ENCODE measurements at regions not wholly inside any gene's neighbourhood (a gene's known extent, or its start where the extent isn't known, plus 50 kb on each side); places are given as distances from the start of the nearest gene placed in this dataset.

DNA sequence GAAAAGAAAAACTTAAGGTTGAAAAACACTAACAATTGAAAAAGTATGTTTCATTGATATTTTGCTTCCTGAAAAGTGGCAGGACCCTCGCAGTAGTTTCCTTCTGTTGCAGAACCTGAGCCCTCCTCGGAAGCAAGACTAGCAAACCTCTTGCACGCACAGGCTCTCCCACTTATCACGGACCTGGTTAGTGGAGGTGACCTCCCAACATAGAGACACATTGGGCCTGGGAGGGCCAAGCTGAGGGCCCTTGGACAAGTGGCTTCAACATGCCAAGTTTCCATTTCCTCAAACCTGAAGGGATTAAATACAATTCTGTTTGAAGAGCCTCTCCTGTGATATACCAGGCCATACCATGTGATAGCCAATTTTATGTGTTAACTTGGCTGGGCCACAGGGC lies 133.4 kb upstream of the AGAP1 start:
- no peak overlapping the region for H2BK120ac ChIP-seq (ENCODE audit: insufficient read depth, low read length, poor library complexity)
- no peak overlapping the region for H3K23ac ChIP-seq (ENCODE audit: low read length)
- H3K79me1 ChIP-seq (ENCODE audit: low read length): no peaks in the 10 kb centered on the region
- no peak overlapping the region for H4K91ac ChIP-seq (ENCODE audit: low read depth, low read length)
- H3K79me2 ChIP-seq (ENCODE audit: control insufficient read depth, insufficient read depth, low read length, poor library complexity): no peaks in the 10 kb centered on the region
- DNase-seq: no peak
- H4K12ac ChIP-seq (ENCODE audit: low read depth, low read length): no peak overlapping the region
- H3K4me1 ChIP-seq (ENCODE audit: control insufficient read depth in 1 of 2, insufficient read depth in 2 of 2, low read length in 2 of 2): no peaks in the 10 kb centered on the region
- H2BK12ac ChIP-seq (ENCODE audit: low read length): no peak overlapping the region
- no peak overlapping the region for H3K14ac ChIP-seq (ENCODE audit: low read length)
- H3K27me3 ChIP-seq (ENCODE audit: insufficient read depth, low read length): no peaks in the 10 kb centered on the region
- H2BK5ac ChIP-seq (ENCODE audit: low read depth, low read length, poor library complexity): no peak overlapping the region
- no peak overlapping the region for H3K4me3 ChIP-seq (ENCODE audit: low read depth, low read length)
- no peak overlapping the region for H3K4ac ChIP-seq (ENCODE audit: low read depth, low read length)
- no peak overlapping the region for H3K27ac ChIP-seq (ENCODE audit: low read depth, low read length)
- H3K18ac ChIP-seq (ENCODE audit: low read length): no peak overlapping the region
- H3K4me2 ChIP-seq (ENCODE audit: low read length): no peak overlapping the region
- no peak overlapping the region for H2AFZ ChIP-seq (ENCODE audit: insufficient read depth, low read length, poor library complexity)
- H4K8ac ChIP-seq (ENCODE audit: low read depth, low read length): no peak overlapping the region
- WGBS (ENCODE audit: extremely low coverage, insufficient coverage, insufficient read length): no CpG with 5 or more reads among the region's 4 CpGs
- H3K9ac ChIP-seq (ENCODE audit: low read length): no peak overlapping the region
- H2AK5ac ChIP-seq (ENCODE audit: low read length): no peak overlapping the region
- peaks cover 2% of the 10 kb centered on the region for H3K9me3 ChIP-seq (ENCODE audit: insufficient read depth, low read depth, low read length)
- no peaks in the 10 kb centered on the region for H3K36me3 ChIP-seq (ENCODE audit: control insufficient read depth in 1 of 2, insufficient read depth in 2 of 2, low read length in 2 of 2)

DNA sequence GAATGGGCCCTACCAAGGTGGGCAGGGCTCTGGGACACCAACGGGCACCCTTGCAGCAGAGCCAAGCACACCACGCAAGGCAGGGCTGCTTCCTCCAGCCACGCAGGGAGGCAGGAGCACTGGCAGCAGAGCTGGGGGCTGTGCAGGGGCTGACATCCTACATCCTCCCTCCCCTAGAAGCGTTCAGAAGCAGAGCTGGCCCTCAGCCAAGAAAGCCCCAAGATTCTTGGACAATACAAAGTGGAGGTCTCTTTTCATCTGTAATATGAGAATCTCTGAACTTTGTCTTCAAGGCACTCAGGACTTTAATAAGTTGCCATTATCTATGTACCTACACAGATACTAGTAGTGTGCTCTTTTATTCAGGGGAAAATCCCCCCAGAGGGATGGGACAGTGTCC lies 128.1 kb upstream of the AGAP1 start:
- H2AFZ ChIP-seq (ENCODE audit: insufficient read depth, low read length, poor library complexity): no peak overlapping the region
- H3K79me2 ChIP-seq (ENCODE audit: control insufficient read depth, insufficient read depth, low read length, poor library complexity): no peaks in the 10 kb centered on the region
- H4K8ac ChIP-seq (ENCODE audit: low read depth, low read length): no peak overlapping the region
- no CpG with 5 or more reads among the region's 4 CpGs for WGBS (ENCODE audit: extremely low coverage, insufficient coverage, insufficient read length)
- no peak overlapping the region for H2BK5ac ChIP-seq (ENCODE audit: low read depth, low read length, poor library complexity)
- H4K12ac ChIP-seq (ENCODE audit: low read depth, low read length): no peak overlapping the region
- no peak overlapping the region for H2AK5ac ChIP-seq (ENCODE audit: low read length)
- no peaks in the 10 kb centered on the region for H3K79me1 ChIP-seq (ENCODE audit: low read length)
- no peak overlapping the region for H2BK12ac ChIP-seq (ENCODE audit: low read length)
- H3K27ac ChIP-seq (ENCODE audit: low read depth, low read length): no peak overlapping the region
- H3K9me3 ChIP-seq (ENCODE audit: insufficient read depth, low read depth, low read length): peaks cover 1% of the 10 kb centered on the region
- no peaks in the 10 kb centered on the region for H3K36me3 ChIP-seq (ENCODE audit: control insufficient read depth in 1 of 2, insufficient read depth in 2 of 2, low read length in 2 of 2)
- DNase-seq: no peak
- no peak overlapping the region for H3K18ac ChIP-seq (ENCODE audit: low read length)
- no peak overlapping the region for H3K4me2 ChIP-seq (ENCODE audit: low read length)
- H3K23ac ChIP-seq (ENCODE audit: low read length): no peak overlapping the region
- no peak overlapping the region for H3K4me3 ChIP-seq (ENCODE audit: low read depth, low read length)
- no peak overlapping the region for H2BK120ac ChIP-seq (ENCODE audit: insufficient read depth, low read length, poor library complexity)
- no peak overlapping the region for H3K4ac ChIP-seq (ENCODE audit: low read depth, low read length)
- H3K9ac ChIP-seq (ENCODE audit: low read length): no peak overlapping the region
- H4K91ac ChIP-seq (ENCODE audit: low read depth, low read length): no peak overlapping the region
- H3K27me3 ChIP-seq (ENCODE audit: insufficient read depth, low read length): no peaks in the 10 kb centered on the region
- no peak overlapping the region for H3K14ac ChIP-seq (ENCODE audit: low read length)
- H3K4me1 ChIP-seq (ENCODE audit: control insufficient read depth in 1 of 2, insufficient read depth in 2 of 2, low read length in 2 of 2): no peaks in the 10 kb centered on the region

GRCh38 chr2:235366390-235366789 lies 127.5 kb upstream of the AGAP1 start:
- H3K23ac ChIP-seq (ENCODE audit: low read length): no peak overlapping the region
- no peak overlapping the region for H2AK5ac ChIP-seq (ENCODE audit: low read length)
- H2AFZ ChIP-seq (ENCODE audit: insufficient read depth, low read length, poor library complexity): no peak overlapping the region
- H3K4me1 ChIP-seq (ENCODE audit: control insufficient read depth in 1 of 2, insufficient read depth in 2 of 2, low read length in 2 of 2): no peaks in the 10 kb centered on the region
- no peak overlapping the region for H4K91ac ChIP-seq (ENCODE audit: low read depth, low read length)
- no peak for DNase-seq
- H2BK5ac ChIP-seq (ENCODE audit: low read depth, low read length, poor library complexity): no peak overlapping the region
- no peak overlapping the region for H4K12ac ChIP-seq (ENCODE audit: low read depth, low read length)
- no peak overlapping the region for H3K4me2 ChIP-seq (ENCODE audit: low read length)
- H3K9me3 ChIP-seq (ENCODE audit: insufficient read depth, low read depth, low read length): peaks cover 1% of the 10 kb centered on the region
- no peak overlapping the region for H4K8ac ChIP-seq (ENCODE audit: low read depth, low read length)
- H2BK120ac ChIP-seq (ENCODE audit: insufficient read depth, low read length, poor library complexity): no peak overlapping the region
- no peak overlapping the region for H3K4me3 ChIP-seq (ENCODE audit: low read depth, low read length)
- H3K79me1 ChIP-seq (ENCODE audit: low read length): no peaks in the 10 kb centered on the region
- no peak overlapping the region for H3K14ac ChIP-seq (ENCODE audit: low read length)
- no peaks in the 10 kb centered on the region for H3K27me3 ChIP-seq (ENCODE audit: insufficient read depth, low read length)
- no peak overlapping the region for H3K9ac ChIP-seq (ENCODE audit: low read length)
- H3K36me3 ChIP-seq (ENCODE audit: control insufficient read depth in 1 of 2, insufficient read depth in 2 of 2, low read length in 2 of 2): no peaks in the 10 kb centered on the region
- no CpG with 5 or more reads among the region's 6 CpGs for WGBS (ENCODE audit: extremely low coverage, insufficient coverage, insufficient read length)
- no peak overlapping the region for H3K27ac ChIP-seq (ENCODE audit: low read depth, low read length)
- H2BK12ac ChIP-seq (ENCODE audit: low read length): no peak overlapping the region
- H3K18ac ChIP-seq (ENCODE audit: low read length): no peak overlapping the region
- no peaks in the 10 kb centered on the region for H3K79me2 ChIP-seq (ENCODE audit: control insufficient read depth, insufficient read depth, low read length, poor library complexity)
- no peak overlapping the region for H3K4ac ChIP-seq (ENCODE audit: low read depth, low read length)

DNA sequence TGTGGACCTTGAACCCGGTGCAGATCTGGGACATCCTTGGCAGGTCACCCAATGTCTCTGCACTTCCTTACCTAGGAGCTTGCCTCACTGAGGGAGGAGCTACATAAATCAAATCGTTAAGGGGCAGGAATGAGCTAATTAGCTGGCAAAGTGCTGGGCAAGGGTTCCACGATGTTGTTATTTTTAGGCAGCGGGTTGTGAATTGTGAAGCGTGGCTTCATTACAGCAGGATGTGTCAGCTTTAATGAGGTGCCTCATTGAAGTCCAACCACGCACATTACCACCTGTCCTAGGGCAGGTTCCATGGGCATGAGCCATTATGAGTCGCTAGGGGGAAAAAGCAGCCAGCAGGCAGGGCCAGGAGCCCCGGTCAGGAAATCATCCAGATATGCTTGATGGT lies 127.0 kb upstream of the AGAP1 start:
- H4K8ac ChIP-seq (ENCODE audit: low read depth, low read length): no peak overlapping the region
- no peak overlapping the region for H4K91ac ChIP-seq (ENCODE audit: low read depth, low read length)
- no peak for DNase-seq
- H3K9me3 ChIP-seq (ENCODE audit: insufficient read depth, low read depth, low read length): peaks cover 1% of the 10 kb centered on the region
- H3K4me3 ChIP-seq (ENCODE audit: low read depth, low read length): no peak overlapping the region
- no peak overlapping the region for H2AK5ac ChIP-seq (ENCODE audit: low read length)
- no peak overlapping the region for H3K14ac ChIP-seq (ENCODE audit: low read length)
- H4K12ac ChIP-seq (ENCODE audit: low read depth, low read length): no peak overlapping the region
- no CpG with 5 or more reads among the region's 8 CpGs for WGBS (ENCODE audit: extremely low coverage, insufficient coverage, insufficient read length)
- H3K9ac ChIP-seq (ENCODE audit: low read length): no peak overlapping the region
- H3K27ac ChIP-seq (ENCODE audit: low read depth, low read length): no peak overlapping the region
- no peak overlapping the region for H3K18ac ChIP-seq (ENCODE audit: low read length)
- H3K36me3 ChIP-seq (ENCODE audit: control insufficient read depth in 1 of 2, insufficient read depth in 2 of 2, low read length in 2 of 2): no peaks in the 10 kb centered on the region
- H3K79me1 ChIP-seq (ENCODE audit: low read length): no peaks in the 10 kb centered on the region
- H2BK120ac ChIP-seq (ENCODE audit: insufficient read depth, low read length, poor library complexity): no peak overlapping the region
- H3K79me2 ChIP-seq (ENCODE audit: control insufficient read depth, insufficient read depth, low read length, poor library complexity): no peaks in the 10 kb centered on the region
- no peaks in the 10 kb centered on the region for H3K27me3 ChIP-seq (ENCODE audit: insufficient read depth, low read length)
- no peak overlapping the region for H2AFZ ChIP-seq (ENCODE audit: insufficient read depth, low read length, poor library complexity)
- no peaks in the 10 kb centered on the region for H3K4me1 ChIP-seq (ENCODE audit: control insufficient read depth in 1 of 2, insufficient read depth in 2 of 2, low read length in 2 of 2)
- no peak overlapping the region for H2BK12ac ChIP-seq (ENCODE audit: low read length)
- no peak overlapping the region for H3K23ac ChIP-seq (ENCODE audit: low read length)
- no peak overlapping the region for H3K4me2 ChIP-seq (ENCODE audit: low read length)
- no peak overlapping the region for H3K4ac ChIP-seq (ENCODE audit: low read depth, low read length)
- no peak overlapping the region for H2BK5ac ChIP-seq (ENCODE audit: low read depth, low read length, poor library complexity)

Measured in trophoblast cell (in vitro differentiated cells and primary cell).